Testis (tissue), 2 donors: ENCODE measurements at regions not wholly inside any gene's neighbourhood (a gene's known extent, or its start where the extent isn't known, plus 50 kb on each side); places are given as distances from the start of the nearest gene placed in this dataset.

Source experiments
- POLR2A ChIP-seq: fragments of 450-650 bp; IDR thresholded peaks from one replicate; pipeline ENCODE4 v1.6.1; 2017; ENCODE audit warnings: antibody characterized with exemption, mild to moderate bottlenecking, moderate library complexity
- TF ChIP-seq, protein P1 (sequence below), 3 experiments: fragments of 450-650 bp in 2 of 3; fragments of 200-600 bp in 1 of 3; sonication (generic) in 1 of 3; IDR thresholded peaks; one replicate each; pipeline ENCODE4 v1.5.1; 2016 to 2019; ENCODE audit warnings: antibody characterized with exemption in 3 of 3, mild to moderate bottlenecking in 2 of 3, moderate library complexity in 1 of 3

GRCh38 chr2:118732432-118732831, 115.0 kb downstream of the EN1 start:
- TF ChIP-seq, protein P1, sequence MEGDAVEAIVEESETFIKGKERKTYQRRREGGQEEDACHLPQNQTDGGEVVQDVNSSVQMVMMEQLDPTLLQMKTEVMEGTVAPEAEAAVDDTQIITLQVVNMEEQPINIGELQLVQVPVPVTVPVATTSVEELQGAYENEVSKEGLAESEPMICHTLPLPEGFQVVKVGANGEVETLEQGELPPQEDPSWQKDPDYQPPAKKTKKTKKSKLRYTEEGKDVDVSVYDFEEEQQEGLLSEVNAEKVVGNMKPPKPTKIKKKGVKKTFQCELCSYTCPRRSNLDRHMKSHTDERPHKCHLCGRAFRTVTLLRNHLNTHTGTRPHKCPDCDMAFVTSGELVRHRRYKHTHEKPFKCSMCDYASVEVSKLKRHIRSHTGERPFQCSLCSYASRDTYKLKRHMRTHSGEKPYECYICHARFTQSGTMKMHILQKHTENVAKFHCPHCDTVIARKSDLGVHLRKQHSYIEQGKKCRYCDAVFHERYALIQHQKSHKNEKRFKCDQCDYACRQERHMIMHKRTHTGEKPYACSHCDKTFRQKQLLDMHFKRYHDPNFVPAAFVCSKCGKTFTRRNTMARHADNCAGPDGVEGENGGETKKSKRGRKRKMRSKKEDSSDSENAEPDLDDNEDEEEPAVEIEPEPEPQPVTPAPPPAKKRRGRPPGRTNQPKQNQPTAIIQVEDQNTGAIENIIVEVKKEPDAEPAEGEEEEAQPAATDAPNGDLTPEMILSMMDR (IDR thresholded peaks at IDR 0.05) = no peak
- no peak for TF ChIP-seq POLR2A
